Natural killer cell (primary cell): ENCODE measurements at regions not wholly inside any gene's neighbourhood (a gene's known extent, or its start where the extent isn't known, plus 50 kb on each side); places are given as distances from the start of the nearest gene placed in this dataset.

Experiments used
- ATAC-seq, 3 donors: fragments of 150-1000 bp in 2 of 3; fragments of 200-7000 bp in 1 of 3; cut with Tn5 transposase; 1 replicate in 1 of 3; 2 replicates in 2 of 3; pipeline ENCODE4 v1.10.0; 2021; ENCODE audit warnings: mild to moderate bottlenecking in 2 of 3, moderate library complexity in 2 of 3
- DNase-seq, 2 donors: peaks; one replicate each; pipeline versions ENCODE4 v3.0.0 to v3.0.0-alpha.2; 2013 to 2021; ENCODE audit warnings: mixed read lengths in 1 of 2
- H3K27ac ChIP-seq: one replicate; pipeline ENCODE4 v1.5.1; 2013; ENCODE audit warnings: mild to moderate bottlenecking, low read length
- H3K27me3 ChIP-seq: one replicate; pipeline ENCODE4 v1.6.1; 2013; ENCODE audit warnings: low read length; ENCODE audit not compliant: control insufficient read depth, insufficient read depth
- H3K36me3 ChIP-seq: one replicate; pipeline ENCODE4 v1.6.1; 2013; ENCODE audit warnings: low read length; ENCODE audit not compliant: control insufficient read depth, insufficient read depth
- H3K4me1 ChIP-seq: one replicate; pipeline ENCODE4 v1.6.1; 2013; ENCODE audit warnings: low read length; ENCODE audit not compliant: control insufficient read depth, insufficient read depth
- H3K4me3 ChIP-seq: one replicate; pipeline ENCODE4 v1.5.1; 2013; ENCODE audit warnings: low read length
- H3K9me3 ChIP-seq: one replicate; pipeline ENCODE4 v1.6.1; 2013; ENCODE audit warnings: low read length; ENCODE audit not compliant: control insufficient read depth, insufficient read depth
- H3K27ac Mint-ChIP-seq, 2 donors: one replicate each; pipeline ENCODE4 v1.8.0; 2022; ENCODE audit warnings: mild to moderate bottlenecking in 2 of 2, mixed read lengths in 2 of 2, moderate library complexity in 1 of 2
- H3K27me3 Mint-ChIP-seq, 2 donors: one replicate each; pipeline ENCODE4 v1.8.0; 2022; ENCODE audit warnings: low read depth in 2 of 2, mixed read lengths in 2 of 2
- H3K36me3 Mint-ChIP-seq: one replicate; pipeline ENCODE4 v1.8.0; 2022; ENCODE audit warnings: mixed read lengths
- H3K4me1 Mint-ChIP-seq, 2 donors: one replicate each; pipeline ENCODE4 v1.8.0; 2022; ENCODE audit warnings: mixed read lengths in 2 of 2
- H3K4me3 Mint-ChIP-seq: one replicate; pipeline ENCODE4 v1.8.0; 2022; ENCODE audit warnings: mild to moderate bottlenecking, moderate library complexity, mixed read lengths
- H3K9me3 Mint-ChIP-seq, 2 donors: one replicate each; pipeline ENCODE4 v1.8.0; 2022; ENCODE audit warnings: mixed read lengths in 2 of 2
- whole genome bisulfite sequencing: methylation state at CpG from one replicate; pipeline ENCODE4 v1.1.7; 2013; ENCODE audit warnings: missing lambda C conversion rate; ENCODE audit not compliant: insufficient coverage; 5-methylcytosine and 5-hydroxymethylcytosine counted together
- intact Hi-C: fragments of 100-400 bp; cut with micrococcal nuclease; formaldehyde crosslinking; loops from one replicate; pipeline ENCODE4 v1.14.2; 2022
- TF ChIP-seq, protein P1 (sequence below): fragments of 200-600 bp; IDR thresholded peaks from one replicate; pipeline ENCODE4 v1.8.0; 2022; ENCODE audit warnings: antibody characterized with exemption

- Mint-ChIP-seq H3K36me3 (no peaks in the 10 kb centered on the region), H3K4me3 (no peak overlapping the region), H3K4me1 (peaks cover 0 to 5% of the 10 kb centered on the region in 2 donors), H3K9me3 (no peaks in the 10 kb centered on the region), H3K27ac (no peak overlapping the region), H3K27me3 (peaks cover 14 to 16% of the 10 kb centered on the region in 2 donors)
- Histone ChIP-seq H3K4me1 (peaks cover 4% of the 10 kb centered on the region), H3K9me3 (no peaks in the 10 kb centered on the region), H3K27me3 (no peaks in the 10 kb centered on the region), H3K36me3 (no peaks in the 10 kb centered on the region), H3K27ac (no peak overlapping the region), H3K4me3 (no peak overlapping the region)
- TF ChIP-seq, protein P1, sequence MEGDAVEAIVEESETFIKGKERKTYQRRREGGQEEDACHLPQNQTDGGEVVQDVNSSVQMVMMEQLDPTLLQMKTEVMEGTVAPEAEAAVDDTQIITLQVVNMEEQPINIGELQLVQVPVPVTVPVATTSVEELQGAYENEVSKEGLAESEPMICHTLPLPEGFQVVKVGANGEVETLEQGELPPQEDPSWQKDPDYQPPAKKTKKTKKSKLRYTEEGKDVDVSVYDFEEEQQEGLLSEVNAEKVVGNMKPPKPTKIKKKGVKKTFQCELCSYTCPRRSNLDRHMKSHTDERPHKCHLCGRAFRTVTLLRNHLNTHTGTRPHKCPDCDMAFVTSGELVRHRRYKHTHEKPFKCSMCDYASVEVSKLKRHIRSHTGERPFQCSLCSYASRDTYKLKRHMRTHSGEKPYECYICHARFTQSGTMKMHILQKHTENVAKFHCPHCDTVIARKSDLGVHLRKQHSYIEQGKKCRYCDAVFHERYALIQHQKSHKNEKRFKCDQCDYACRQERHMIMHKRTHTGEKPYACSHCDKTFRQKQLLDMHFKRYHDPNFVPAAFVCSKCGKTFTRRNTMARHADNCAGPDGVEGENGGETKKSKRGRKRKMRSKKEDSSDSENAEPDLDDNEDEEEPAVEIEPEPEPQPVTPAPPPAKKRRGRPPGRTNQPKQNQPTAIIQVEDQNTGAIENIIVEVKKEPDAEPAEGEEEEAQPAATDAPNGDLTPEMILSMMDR = no peak
- DNase-seq = no peak
- intact Hi-C loops = no loop called here
- ATAC-seq = no peak
- WGBS = 91% methylated on average over 13 of the region's 14 CpGs
Observed at GRCh38 chr10:29816801-29817558, 182.2 kb upstream of the SVIL start.

- no peaks in the 10 kb centered on the region for H3K36me3 ChIP-seq
- ATAC-seq (no peak), DNase-seq (no peak)
- no peak overlapping the region for H3K4me3 ChIP-seq
- Mint-ChIP-seq H3K27me3 (peaks cover 17 to 21% of the 10 kb centered on the region in 2 donors), H3K4me1 (peaks cover 0 to 10% of the 10 kb centered on the region in 2 donors), H3K9me3 (no peaks in the 10 kb centered on the region), H3K27ac (no peak overlapping the region), H3K36me3 (no peaks in the 10 kb centered on the region), H3K4me3 (no peak overlapping the region)
- TF ChIP-seq, protein P1 = no peak
- no peak overlapping the region for H3K27ac ChIP-seq
- no CpG with 5 or more reads among the region's 2 CpGs for WGBS
- H3K27me3 ChIP-seq = no peaks in the 10 kb centered on the region
- H3K4me1 ChIP-seq = peaks cover 4% of the 10 kb centered on the region
- no peaks in the 10 kb centered on the region for H3K9me3 ChIP-seq
- intact Hi-C loops = no loop called here
Observed at GRCh38 chr10:29815572-29815971, 180.8 kb upstream of the SVIL start.

DNA sequence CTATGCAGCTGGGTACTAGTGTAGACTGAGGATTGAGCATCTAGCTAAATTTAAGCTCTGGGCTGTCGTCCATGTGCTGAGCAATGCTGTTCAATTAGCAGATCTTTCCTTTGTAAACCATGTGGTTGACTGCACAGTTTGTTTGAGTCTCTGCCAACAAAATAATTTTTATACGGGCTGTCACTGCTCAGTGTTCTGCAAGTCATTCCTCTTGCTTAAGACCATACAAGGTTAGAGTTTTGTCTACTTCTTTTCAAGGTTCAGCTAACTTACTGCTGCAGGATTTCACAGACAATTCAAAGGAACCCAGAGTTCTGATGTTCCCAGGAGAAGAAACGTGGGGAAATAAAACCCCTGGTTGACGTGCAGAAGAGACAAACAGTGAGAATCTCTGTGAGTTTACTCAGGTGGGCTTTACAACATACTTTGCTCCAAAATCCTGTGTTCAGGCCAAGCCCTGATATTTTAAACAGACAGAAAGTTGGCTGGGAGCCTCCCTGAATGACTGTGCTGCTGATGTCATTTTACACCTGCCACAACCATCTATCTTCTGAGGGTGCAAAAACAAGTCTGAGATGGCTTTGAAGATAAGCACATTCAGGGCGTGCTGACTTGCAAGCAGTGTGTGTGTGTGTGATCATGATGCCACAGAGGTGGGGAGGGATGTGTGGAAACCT is 177.1 kb upstream of the SVIL start:
- TF ChIP-seq, protein P1 = no peak
- Mint-ChIP-seq H3K9me3 (no peaks in the 10 kb centered on the region), H3K27me3 (peaks cover 15 to 40% of the 10 kb centered on the region in 2 donors), H3K4me1 (peaks cover 0 to 10% of the 10 kb centered on the region in 2 donors), H3K27ac (no peak overlapping the region), H3K4me3 (no peak overlapping the region), H3K36me3 (no peaks in the 10 kb centered on the region)
- Histone ChIP-seq H3K27me3 (no peaks in the 10 kb centered on the region), H3K4me1 (peaks cover 4% of the 10 kb centered on the region), H3K27ac (no peak overlapping the region), H3K4me3 (no peak overlapping the region), H3K36me3 (no peaks in the 10 kb centered on the region), H3K9me3 (no peaks in the 10 kb centered on the region)
- 10% methylated on average over 5 of the region's 5 CpGs for WGBS
- intact Hi-C loops = no loop called here
- DNase-seq (peak in 1 of 2 donors; percentile 32), ATAC-seq (peak; percentile 50 to 75 (median 53))
